ENCODE measurements at regions not wholly inside any gene's neighbourhood (a gene's known extent, or its start where the extent isn't known, plus 50 kb on each side); places are given as distances from the start of the nearest gene placed in this dataset.
"Not testable (repeated sequence)": the region's sequence is repeated elsewhere in the genome, so short reads cannot be mapped to it uniquely, and the experiment has no call there.

GRCh38 chr21:9018731-9019253 is 1502.6 kb upstream of the TPTE start:
- not testable (repeated sequence) for DNase-seq

GRCh38 chr21:9024006-9024767 is 1497.2 kb upstream of the TPTE start:
- not testable (repeated sequence) for DNase-seq

- not testable (repeated sequence) for DNase-seq
Observed at GRCh38 chr21:9026729-9027416, 1494.5 kb upstream of the TPTE start.

- DNase-seq: not testable (repeated sequence)
Observed at GRCh38 chr21:9027417-9027800, 1494.0 kb upstream of the TPTE start.

- not testable (repeated sequence) for DNase-seq
Observed at GRCh38 chr21:9028624-9029431, 1492.6 kb upstream of the TPTE start.

- not testable (repeated sequence) for DNase-seq
Observed at GRCh38 chr21:9030141-9030665, 1491.2 kb upstream of the TPTE start.

- DNase-seq: not testable (repeated sequence)
Observed at GRCh38 chr21:9031482-9032374, 1489.7 kb upstream of the TPTE start.

GRCh38 chr21:9032547-9032946 is 1488.8 kb upstream of the TPTE start:
- DNase-seq: not testable (repeated sequence)

- DNase-seq: not testable (repeated sequence)
Observed at GRCh38 chr21:9033295-9033694, 1488.1 kb upstream of the TPTE start.

GRCh38 chr21:9034491-9035200 is 1486.7 kb upstream of the TPTE start:
- DNase-seq: not testable (repeated sequence)

- DNase-seq: not testable (repeated sequence)
Observed at GRCh38 chr21:9035225-9035624, 1486.2 kb upstream of the TPTE start.

GRCh38 chr21:9035970-9036369 is 1485.4 kb upstream of the TPTE start:
- DNase-seq: not testable (repeated sequence)

GRCh38 chr21:9036966-9037587 is 1484.3 kb upstream of the TPTE start:
- not testable (repeated sequence) for DNase-seq

GRCh38 chr21:9037588-9038544 is 1483.5 kb upstream of the TPTE start:
- DNase-seq: not testable (repeated sequence)

GRCh38 chr21:9039520-9040365 is 1481.6 kb upstream of the TPTE start:
- not testable (repeated sequence) for DNase-seq

GRCh38 chr21:9040406-9040805 is 1481.0 kb upstream of the TPTE start:
- DNase-seq: not testable (repeated sequence)

Data from amygdala (tissue), 56 donors.